Liver (tissue), 8 donors: ENCODE measurements at regions not wholly inside any gene's neighbourhood (a gene's known extent, or its start where the extent isn't known, plus 50 kb on each side); places are given as distances from the start of the nearest gene placed in this dataset.

Source experiments
- DNase-seq: peaks from one replicate; pipeline ENCODE4 v3.0.0-alpha.2; 2017; ENCODE audit warnings: low spot score
- H3K27ac ChIP-seq, 2 donors: one replicate each; pipeline ENCODE4 v1.7.0; 2013; ENCODE audit warnings: inconsistent platforms in 2 of 2, low read length in 2 of 2, control low read depth in 1 of 2, low read depth in 1 of 2, mild to moderate bottlenecking in 1 of 2
- H3K27me3 ChIP-seq, 4 donors: one replicate each; pipeline versions ENCODE4 v1.6.1 to v1.7.0; 2013; ENCODE audit warnings: low read length in 3 of 4, inconsistent platforms in 1 of 4, mild to moderate bottlenecking in 1 of 4, moderate library complexity in 1 of 4; ENCODE audit not compliant: control insufficient read depth in 4 of 4, insufficient read depth in 4 of 4
- H3K36me3 ChIP-seq, 4 donors: one replicate each; pipeline versions ENCODE4 v1.6.1 to v1.7.0; 2013; ENCODE audit warnings: low read length in 3 of 4, mild to moderate bottlenecking in 3 of 4, low read depth in 1 of 4, moderate library complexity in 1 of 4; ENCODE audit not compliant: control insufficient read depth in 4 of 4, insufficient read depth in 3 of 4
- H3K4me1 ChIP-seq, 4 donors: one replicate each; pipeline versions ENCODE4 v1.6.1 to v1.7.0; 2013; ENCODE audit warnings: low read length in 3 of 4, mild to moderate bottlenecking in 3 of 4, moderate library complexity in 1 of 4; ENCODE audit not compliant: control insufficient read depth in 4 of 4, insufficient read depth in 4 of 4
- H3K4me3 ChIP-seq, 3 donors: one replicate each; pipeline versions ENCODE4 v1.6.1 to v1.7.0; 2013; ENCODE audit warnings: low read length in 3 of 3, control low read depth in 1 of 3, low read depth in 1 of 3, mild to moderate bottlenecking in 1 of 3
- H3K9ac ChIP-seq, 2 donors: one replicate each; pipeline ENCODE4 v1.7.0; 2013; ENCODE audit warnings: low read length in 2 of 2, mild to moderate bottlenecking in 2 of 2, moderate library complexity in 2 of 2, control low read depth in 1 of 2, low read depth in 1 of 2
- H3K9me3 ChIP-seq, 4 donors: one replicate each; pipeline versions ENCODE4 v1.6.1 to v1.7.0; 2013; ENCODE audit warnings: low read length in 3 of 4; ENCODE audit not compliant: control insufficient read depth in 4 of 4
- ATF3 ChIP-seq: IDR thresholded peaks from 2 replicates; pipeline ENCODE4 v1.6.1; 2016; ENCODE audit warnings: antibody characterized with exemption
- EGR1 ChIP-seq, 2 donors: IDR thresholded peaks; 2 replicates each; pipeline ENCODE4 v1.6.1; 2016 to 2018; ENCODE audit warnings: antibody characterized with exemption in 2 of 2, low read depth in 2 of 2
- FOXA1 ChIP-seq: IDR thresholded peaks from 2 replicates; pipeline ENCODE4 v1.6.1; 2016; ENCODE audit warnings: antibody characterized with exemption
- FOXA2 ChIP-seq: IDR thresholded peaks from 2 replicates; pipeline ENCODE4 v1.6.1; 2016; ENCODE audit warnings: antibody characterized with exemption
- GABPA ChIP-seq, 2 donors: IDR thresholded peaks in 1 of 2; conservative IDR thresholded peaks in 1 of 2; 2 replicates each; pipeline ENCODE4 v1.6.1; 2016; ENCODE audit warnings: antibody characterized with exemption in 2 of 2, mild to moderate bottlenecking in 1 of 2, moderate library complexity in 1 of 2
- HNF4A ChIP-seq, 2 donors: conservative IDR thresholded peaks; 2 replicates each; pipeline ENCODE4 v1.6.1; 2016; ENCODE audit warnings: antibody characterized with exemption in 2 of 2, mild to moderate bottlenecking in 2 of 2
- HNF4G ChIP-seq: IDR thresholded peaks from 2 replicates; pipeline ENCODE4 v1.6.1; 2016; ENCODE audit warnings: antibody characterized with exemption
- JUND ChIP-seq, 2 donors: IDR thresholded peaks; 2 replicates each; pipeline ENCODE4 v1.6.1; 2016; ENCODE audit warnings: antibody characterized with exemption in 2 of 2
- MAX ChIP-seq: IDR thresholded peaks from 2 replicates; pipeline ENCODE4 v1.6.1; 2016; ENCODE audit warnings: antibody characterized with exemption
- NR2F2 ChIP-seq: IDR thresholded peaks from 2 replicates; pipeline ENCODE4 v1.6.1; 2016; ENCODE audit warnings: antibody characterized with exemption
- RAD21 ChIP-seq, 2 donors: IDR thresholded peaks; 2 replicates each; pipeline ENCODE4 v1.6.1; 2016; ENCODE audit warnings: antibody characterized with exemption in 2 of 2, mild to moderate bottlenecking in 2 of 2
- REST ChIP-seq: IDR thresholded peaks from 2 replicates; pipeline ENCODE4 v1.6.1; 2016; ENCODE audit warnings: antibody characterized with exemption, mild to moderate bottlenecking
- RXRA ChIP-seq, 2 donors: IDR thresholded peaks; 2 replicates each; pipeline ENCODE4 v1.6.1; 2017 to 2018; ENCODE audit warnings: antibody characterized with exemption in 2 of 2, mild to moderate bottlenecking in 1 of 2
- SP1 ChIP-seq: IDR thresholded peaks from 2 replicates; pipeline ENCODE4 v1.6.1; 2018; ENCODE audit warnings: antibody characterized with exemption, mild to moderate bottlenecking
- TAF1 ChIP-seq: conservative IDR thresholded peaks from 2 replicates; pipeline ENCODE4 v1.6.1; 2016; ENCODE audit warnings: antibody characterized with exemption, mild to moderate bottlenecking
- YY1 ChIP-seq: IDR thresholded peaks from 2 replicates; pipeline ENCODE4 v1.6.1; 2016; ENCODE audit warnings: antibody characterized with exemption, mild to moderate bottlenecking
- WGBS: extraction: QIAGEN DNeasy Blood & Tissue Kit; methylation state at CpG from one replicate; pipeline ENCODE4 v1.1.7; 2013; 5-methylcytosine and 5-hydroxymethylcytosine counted together
- TF ChIP-seq, protein P1 (sequence below): fragments of 150-350 bp; IDR thresholded peaks from 2 replicates; pipeline ENCODE4 v1.5.1; 2017; ENCODE audit warnings: improper control_type of control experiment, low read depth, low read length; ENCODE audit not compliant: missing input control
- TF ChIP-seq, protein P2 (sequence below): IDR thresholded peaks from 2 replicates; pipeline ENCODE4 v1.6.1; 2016; ENCODE audit warnings: antibody characterized with exemption
- donor health status: healthy.
- donor health status: healthy.
- donor health status: healthy.
- donor health status: healthy.
- donor health status: healthy.

DNA sequence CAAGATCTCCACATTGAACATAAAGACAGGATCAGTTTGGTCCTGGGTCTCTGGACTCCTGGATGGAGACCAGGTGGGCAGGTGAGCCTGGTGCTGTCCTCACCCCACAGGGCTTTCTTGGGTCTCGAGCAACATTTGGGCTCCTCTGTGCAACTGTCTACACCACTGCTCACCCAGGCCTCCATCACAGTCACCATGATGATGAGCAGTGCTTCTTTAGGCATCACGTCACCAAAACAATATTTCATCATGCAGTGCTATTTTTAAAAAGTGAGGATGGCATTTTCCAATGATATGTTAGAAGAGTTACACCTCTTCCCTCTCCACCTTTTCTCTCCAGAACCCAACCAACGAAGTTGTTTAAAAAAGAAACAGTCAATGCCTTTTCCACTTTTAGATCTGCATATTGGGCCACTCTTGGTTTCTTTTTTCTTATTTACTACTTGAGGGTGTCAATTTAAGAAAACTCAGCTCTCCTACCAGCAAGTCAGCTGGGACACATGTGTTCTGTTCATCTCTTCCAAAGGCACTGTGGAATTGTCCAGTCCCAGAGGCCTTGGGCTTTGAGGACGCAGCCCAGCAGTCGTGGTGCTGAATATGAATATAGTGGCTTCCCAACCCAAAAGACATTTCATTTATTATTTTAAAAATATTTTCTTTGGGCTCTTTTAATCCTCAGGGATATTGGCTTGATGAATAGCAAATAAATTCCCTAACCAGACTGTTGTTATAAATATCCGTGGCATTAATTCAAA is 405.7 kb downstream of the KCNRG start:
- H3K9ac ChIP-seq = no peak overlapping the region
- TF ChIP-seq YY1 (no peak), NR2F2 (no peak), RAD21 (IDR thresholded peaks at IDR 0.05) (no peak)
- H3K36me3 ChIP-seq = no peaks in the 10 kb centered on the region
- no peak overlapping the region for H3K27ac ChIP-seq
- no peaks in the 10 kb centered on the region for H3K9me3 ChIP-seq
- H3K4me3 ChIP-seq = no peak overlapping the region
- H3K4me1 ChIP-seq = no peaks in the 10 kb centered on the region
- no peak for DNase-seq
- 88% methylated on average over 6 of the region's 6 CpGs for WGBS
- H3K27me3 ChIP-seq = no peaks in the 10 kb centered on the region

- no peaks in the 10 kb centered on the region for H3K4me1 ChIP-seq
- H3K27ac ChIP-seq = no peak overlapping the region
- H3K36me3 ChIP-seq = no peaks in the 10 kb centered on the region
- no peak overlapping the region for H3K9ac ChIP-seq
- H3K9me3 ChIP-seq = no peaks in the 10 kb centered on the region
- H3K4me3 ChIP-seq = no peak overlapping the region
- H3K27me3 ChIP-seq = no peaks in the 10 kb centered on the region
- DNase-seq = no peak
- WGBS = 58% methylated on average over 2 of the region's 2 CpGs
- TF ChIP-seq, protein P1, sequence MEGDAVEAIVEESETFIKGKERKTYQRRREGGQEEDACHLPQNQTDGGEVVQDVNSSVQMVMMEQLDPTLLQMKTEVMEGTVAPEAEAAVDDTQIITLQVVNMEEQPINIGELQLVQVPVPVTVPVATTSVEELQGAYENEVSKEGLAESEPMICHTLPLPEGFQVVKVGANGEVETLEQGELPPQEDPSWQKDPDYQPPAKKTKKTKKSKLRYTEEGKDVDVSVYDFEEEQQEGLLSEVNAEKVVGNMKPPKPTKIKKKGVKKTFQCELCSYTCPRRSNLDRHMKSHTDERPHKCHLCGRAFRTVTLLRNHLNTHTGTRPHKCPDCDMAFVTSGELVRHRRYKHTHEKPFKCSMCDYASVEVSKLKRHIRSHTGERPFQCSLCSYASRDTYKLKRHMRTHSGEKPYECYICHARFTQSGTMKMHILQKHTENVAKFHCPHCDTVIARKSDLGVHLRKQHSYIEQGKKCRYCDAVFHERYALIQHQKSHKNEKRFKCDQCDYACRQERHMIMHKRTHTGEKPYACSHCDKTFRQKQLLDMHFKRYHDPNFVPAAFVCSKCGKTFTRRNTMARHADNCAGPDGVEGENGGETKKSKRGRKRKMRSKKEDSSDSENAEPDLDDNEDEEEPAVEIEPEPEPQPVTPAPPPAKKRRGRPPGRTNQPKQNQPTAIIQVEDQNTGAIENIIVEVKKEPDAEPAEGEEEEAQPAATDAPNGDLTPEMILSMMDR = no peak
- TF ChIP-seq EGR1 (IDR thresholded peaks at IDR 0.05; ENCODE audit: low read depth in 2 of 2) (no peak), FOXA1 (no peak), NR2F2 (no peak), RXRA (IDR thresholded peaks at IDR 0.05) (no peak), FOXA2 (no peak), ATF3 (no peak), HNF4G (no peak), TAF1 (no peak), YY1 (no peak), GABPA (IDR thresholded peaks at IDR 0.05 in 1 of 2, conservative IDR thresholded peaks at IDR 0.05 in 1 of 2) (no peak), RAD21 (IDR thresholded peaks at IDR 0.05) (no peak), MAX (no peak), REST (no peak), HNF4A (conservative IDR thresholded peaks at IDR 0.05) (no peak), JUND (IDR thresholded peaks at IDR 0.05) (no peak), SP1 (no peak)
- TF ChIP-seq, protein P2, sequence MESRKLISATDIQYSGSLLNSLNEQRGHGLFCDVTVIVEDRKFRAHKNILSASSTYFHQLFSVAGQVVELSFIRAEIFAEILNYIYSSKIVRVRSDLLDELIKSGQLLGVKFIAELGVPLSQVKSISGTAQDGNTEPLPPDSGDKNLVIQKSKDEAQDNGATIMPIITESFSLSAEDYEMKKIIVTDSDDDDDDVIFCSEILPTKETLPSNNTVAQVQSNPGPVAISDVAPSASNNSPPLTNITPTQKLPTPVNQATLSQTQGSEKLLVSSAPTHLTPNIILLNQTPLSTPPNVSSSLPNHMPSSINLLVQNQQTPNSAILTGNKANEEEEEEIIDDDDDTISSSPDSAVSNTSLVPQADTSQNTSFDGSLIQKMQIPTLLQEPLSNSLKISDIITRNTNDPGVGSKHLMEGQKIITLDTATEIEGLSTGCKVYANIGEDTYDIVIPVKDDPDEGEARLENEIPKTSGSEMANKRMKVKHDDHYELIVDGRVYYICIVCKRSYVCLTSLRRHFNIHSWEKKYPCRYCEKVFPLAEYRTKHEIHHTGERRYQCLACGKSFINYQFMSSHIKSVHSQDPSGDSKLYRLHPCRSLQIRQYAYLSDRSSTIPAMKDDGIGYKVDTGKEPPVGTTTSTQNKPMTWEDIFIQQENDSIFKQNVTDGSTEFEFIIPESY = no peak
Measured at GRCh38 chr13:50421473-50422130, 406.4 kb downstream of the KCNRG start.
